NCI-H2081 treated with DMSO at 0.1 percent for 48 hours (cell line): ENCODE measurements at regions not wholly inside any gene's neighbourhood (a gene's known extent, or its start where the extent isn't known, plus 50 kb on each side); places are given as distances from the start of the nearest gene placed in this dataset.

Source experiments
- DNase-seq: peaks from one replicate; lab custom pipeline; 2025; lab: John Stamatoyannopoulos, UW

GRCh38 chr3:63228087-63228486 lies 50.0 kb upstream of the SYNPR start:
- DNase-seq, result no peak
